GM12878 (cell line): ENCODE measurements at regions not wholly inside any gene's neighbourhood (a gene's known extent, or its start where the extent isn't known, plus 50 kb on each side); places are given as distances from the start of the nearest gene placed in this dataset.

Experiments
- ATAC-seq: fragments of 200-7000 bp; cut with Tn5 transposase; 3 replicates; pipeline ENCODE4 v1.9.1; 2020; ENCODE audit warnings: mild to moderate bottlenecking, moderate library complexity
- BruUV-seq: library from RNA; stranded (reverse); fragments of 400-500 nt; replicated peaks from 2 replicates; lab custom pipeline; 2021; lab: Mats Ljungman, UMichigan
- CTCF ChIA-PET: fragments of 300-600 bp; sonication (Branson Sonifier 250); formaldehyde crosslinking; extraction: SDS; loops from one replicate; lab custom pipeline; 2021; ENCODE audit warnings: inconsistent platforms; lab: Yijun Ruan, JAX
- POLR2A ChIA-PET: fragments of 350-600 bp; formaldehyde crosslinking; extraction: SDS; loops from one replicate; lab custom pipeline; 2021; ENCODE audit warnings: inconsistent platforms; lab: Charles Lee
- RAD21 ChIA-PET: fragments of 300-600 bp; sonication (Branson Sonifier 250); formaldehyde crosslinking; loops from one replicate; lab custom pipeline; 2023; ENCODE audit warnings: antibody characterized with exemption; ENCODE audit not compliant: unreplicated experiment; lab: Charles Lee
- SMC1A ChIA-PET: fragments of 300-600 bp; sonication (Branson Sonifier 250); formaldehyde crosslinking; loops from one replicate; lab custom pipeline; 2023; ENCODE audit not compliant: unreplicated experiment, uncharacterized antibody; lab: Charles Lee
- DNase-seq: peaks from one replicate; pipeline ENCODE4 v3.0.0-alpha.2; 2011; ENCODE audit warnings: low read depth, low spot score
- FAIRE-seq: peaks from 3 replicates; lab custom pipeline; 2011; peaks lifted over from hg19 to GRCh38; lab: Jason Lieb, UNC
- H2AFZ ChIP-seq: 2 replicates; pipeline ENCODE4 v1.6.0; 2011; ENCODE audit warnings: low read depth, low read length, control low read depth; ENCODE audit not compliant: control insufficient read depth
- H3K27ac ChIP-seq: 2 replicates; pipeline ENCODE4 v1.5.1; 2011; ENCODE audit warnings: control low read depth; ENCODE audit not compliant: control insufficient read depth, insufficient read depth
- H3K27me3 ChIP-seq, 2 experiments: replicated peaks in 1 of 2; 2 replicates each; pipeline versions ENCODE4 v1.6.0 to v1.6.1; 2011; ENCODE audit warnings: low read length in 1 of 2; ENCODE audit not compliant: control insufficient read depth in 2 of 2, insufficient read depth in 2 of 2
- H3K36me3 ChIP-seq, 2 experiments: 2 replicates each; pipeline ENCODE4 v1.5.1; 2011; ENCODE audit warnings: low read length in 1 of 2; ENCODE audit not compliant: control insufficient read depth in 2 of 2, insufficient read depth in 2 of 2
- H3K4me1 ChIP-seq: 2 replicates; pipeline ENCODE4 v1.6.1; 2011; ENCODE audit warnings: mild to moderate bottlenecking, low read length, moderate library complexity, mixed read lengths; ENCODE audit not compliant: control insufficient read depth, insufficient read depth
- H3K4me2 ChIP-seq: 2 replicates; pipeline ENCODE4 v1.6.0; 2011; ENCODE audit warnings: control low read depth; ENCODE audit not compliant: control insufficient read depth, insufficient read depth
- H3K4me3 ChIP-seq: fragments of 200-600 bp; sonication (generic); 2 replicates; pipeline ENCODE4 v1.5.1; 2016
- H3K79me2 ChIP-seq: 2 replicates; pipeline ENCODE4 v1.6.0; 2011; ENCODE audit warnings: low read length; ENCODE audit not compliant: control insufficient read depth, insufficient read depth
- H3K9ac ChIP-seq: 2 replicates; pipeline ENCODE4 v1.8.0; 2011; ENCODE audit warnings: low read length, control low read depth, mixed read lengths; ENCODE audit not compliant: control insufficient read depth, insufficient read depth
- H3K9me3 ChIP-seq: replicated peaks from 3 replicates; pipeline ENCODE4 v1.5.1; 2011; ENCODE audit warnings: mild to moderate bottlenecking, low read length; ENCODE audit not compliant: control insufficient read depth, insufficient read depth
- H4K20me1 ChIP-seq: 2 replicates; pipeline ENCODE4 v1.6.0; 2011; ENCODE audit not compliant: control insufficient read depth, insufficient read depth
- E2F4 ChIP-seq: IDR thresholded peaks from 2 replicates; pipeline ENCODE4 v1.6.1; 2012; ENCODE audit warnings: low read depth, low read length, improper control_type of control experiment
- REST ChIP-seq: IDR thresholded peaks from 2 replicates; pipeline ENCODE4 v1.6.1; 2012; ENCODE audit warnings: mild to moderate bottlenecking, low read depth, low read length
- SPI1 ChIP-seq: IDR thresholded peaks from 2 replicates; pipeline ENCODE4 v1.6.1; 2011; ENCODE audit warnings: low read depth, mild to moderate bottlenecking, low read length, moderate library complexity, borderline replicate concordance; ENCODE audit not compliant: insufficient read depth
- TAF1 ChIP-seq: IDR thresholded peaks from 2 replicates; pipeline ENCODE4 v1.6.1; 2011; ENCODE audit warnings: mild to moderate bottlenecking, low read depth, low read length, borderline replicate concordance
- WGBS: methylation state at CpG from one replicate; pipeline ENCODE4 v1.1.6; 2016; ENCODE audit warnings: low lambda C conversion rate; ENCODE audit not compliant: insufficient replicate concordance, insufficient coverage; ENCODE audit errors: missing lambda C conversion rate; 5-methylcytosine and 5-hydroxymethylcytosine counted together
- in situ Hi-C: fragments of 300-500 bp; cut with MboI; formaldehyde crosslinking; loops from 9 replicates; pipeline ENCODE4 v1.14.3; 2018; ENCODE audit warnings: mixed read lengths
- intact Hi-C: fragments of 100-400 bp; cut with micrococcal nuclease; formaldehyde crosslinking; loops from one replicate; pipeline ENCODE4 v1.14.2; 2022; ENCODE audit not compliant: unreplicated experiment

GRCh38 chr14:101454229-101454628 lies 107.1 kb upstream of the DIO3 start:
- no peak for DNase-seq
- no TSS peak for BruUV-seq
- POLR2A ChIA-PET, result no interaction called here
- no peaks in the 10 kb centered on the region for H4K20me1 ChIP-seq
- TF ChIP-seq E2F4 (no peak), TAF1 (no peak), SPI1 (no peak), REST (no peak)
- TF ChIP-seq, all 136 proteins: peak for 0
- Histone ChIP-seq H3K27me3 (peaks cover 0 to 3% of the 10 kb centered on the region in 2 experiments; a peak in 3 of 4 replicates), H3K4me1 (no peaks in the 10 kb centered on the region), H3K9ac (no peak overlapping the region), H2AFZ (no peak overlapping the region), H3K4me3 (no peak overlapping the region), H3K79me2 (no peaks in the 10 kb centered on the region), H3K4me2 (no peak overlapping the region), H3K36me3 (no peaks in the 10 kb centered on the region), H3K27ac (no peak overlapping the region), H3K9me3 (no peaks in the 10 kb centered on the region; the same call in 2 of the 3 replicates)
- SMC1A ChIA-PET, result no interaction called here
- in situ Hi-C loops, result no loop called here
- CTCF ChIA-PET, result no interaction called here
- FAIRE-seq (no peak), ATAC-seq (no peak)
- intact Hi-C loops, result no loop called here
- RAD21 ChIA-PET, result no interaction called here
- WGBS, result 40% methylated on average over 4 of the region's 4 CpGs
